Kidney capillary endothelial cell (primary cell): ENCODE measurements at regions not wholly inside any gene's neighbourhood (a gene's known extent, or its start where the extent isn't known, plus 50 kb on each side); places are given as distances from the start of the nearest gene placed in this dataset.

Experiments
- DNase-seq: peaks from one replicate; pipeline ENCODE4 v3.0.0-alpha.2; 2018; ENCODE audit warnings: low spot score

DNA sequence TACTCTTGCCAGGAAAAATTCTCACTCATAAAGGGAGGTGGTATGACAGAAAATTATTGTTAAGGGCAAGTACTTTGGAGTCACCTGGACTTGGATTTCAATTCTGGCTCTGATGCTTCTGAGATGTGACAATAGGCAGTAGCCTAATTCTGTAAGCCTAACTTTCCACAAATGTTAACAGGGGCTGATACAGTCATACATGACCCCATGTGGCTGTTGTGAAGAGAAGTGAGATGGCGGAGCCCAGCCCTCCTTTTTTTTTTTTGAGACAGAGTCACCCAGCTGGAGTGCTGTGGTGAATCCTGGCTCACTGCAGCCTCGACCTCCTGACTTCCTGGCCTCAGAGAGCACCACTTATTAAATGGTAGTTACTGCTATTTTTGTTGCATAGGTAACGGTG lies 54.4 kb upstream of the IRF2 start:
- DNase-seq: no peak

DNA sequence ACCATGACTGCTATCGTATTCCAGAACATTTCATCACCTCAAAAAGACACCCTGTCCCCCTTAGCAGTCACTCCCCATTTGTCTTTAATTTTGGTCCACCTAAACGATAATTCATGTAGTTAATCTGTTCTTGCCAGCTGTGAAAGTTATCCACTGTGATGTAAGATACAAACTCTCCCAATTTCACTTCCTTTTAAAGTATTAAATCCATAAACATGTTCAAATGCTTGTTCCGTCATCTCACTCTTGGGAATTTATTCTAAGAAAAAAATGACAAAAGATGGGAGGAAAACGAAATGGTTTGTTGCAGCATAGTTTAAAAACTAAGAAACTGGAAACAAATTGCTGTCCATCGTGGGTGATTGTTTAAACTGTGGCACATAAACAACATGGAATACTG lies 53.7 kb upstream of the IRF2 start:
- DNase-seq: no peak

GRCh38 chr4:184526228-184526627 lies 51.9 kb upstream of the IRF2 start:
- no peak for DNase-seq
